Skin of body (tissue), 1 donor: ENCODE measurements at regions not wholly inside any gene's neighbourhood (a gene's known extent, or its start where the extent isn't known, plus 50 kb on each side); places are given as distances from the start of the nearest gene placed in this dataset.

Experiments used
- DNase-seq: peaks from one replicate; lab custom pipeline; 2025; lab: John Stamatoyannopoulos, UW

DNA sequence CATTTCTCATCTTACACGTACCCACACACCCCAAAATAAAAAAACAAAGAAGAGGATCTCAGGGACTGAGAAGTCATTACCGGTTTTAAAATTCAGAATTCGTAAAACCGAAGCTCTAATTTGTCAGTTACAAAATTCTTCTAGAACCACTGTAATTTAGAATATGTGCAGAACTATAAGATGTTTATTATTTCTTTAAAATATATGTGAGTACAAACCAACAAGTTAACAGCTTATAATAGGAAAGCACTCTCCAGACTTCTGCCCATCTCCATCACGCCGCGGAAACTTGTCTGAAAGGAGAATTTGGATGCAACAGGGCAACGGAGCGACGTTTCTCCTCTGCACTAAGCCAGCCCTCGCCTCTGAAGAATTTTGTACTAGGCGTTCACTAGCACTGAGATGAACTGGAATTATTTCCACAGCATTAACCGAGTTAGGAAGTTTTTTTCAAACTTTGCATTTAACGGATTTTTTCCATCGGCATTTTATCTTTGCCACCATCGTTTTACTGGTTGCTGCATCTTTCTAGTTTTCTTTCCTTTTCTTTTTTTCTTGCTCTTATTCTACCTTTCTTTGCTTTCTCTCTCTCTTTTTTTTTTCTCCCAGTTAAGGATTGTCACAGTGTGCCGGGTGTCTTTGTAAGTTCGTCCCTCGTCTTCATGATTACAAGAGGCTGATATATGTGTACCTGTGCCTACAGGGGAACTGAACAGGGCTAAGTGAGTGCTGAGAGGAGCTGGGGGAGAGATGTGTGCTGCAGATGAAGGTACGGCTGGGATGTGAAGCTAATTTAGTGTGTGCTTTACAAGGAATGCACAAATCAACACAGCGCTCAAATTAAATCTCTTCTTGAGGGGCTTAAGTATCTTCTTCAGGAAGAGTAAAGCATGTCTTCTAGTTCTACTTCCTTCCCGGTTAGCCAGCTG is 295.9 kb upstream of the NFE2L3 start:
- DNase-seq = peak; percentile 31

DNA sequence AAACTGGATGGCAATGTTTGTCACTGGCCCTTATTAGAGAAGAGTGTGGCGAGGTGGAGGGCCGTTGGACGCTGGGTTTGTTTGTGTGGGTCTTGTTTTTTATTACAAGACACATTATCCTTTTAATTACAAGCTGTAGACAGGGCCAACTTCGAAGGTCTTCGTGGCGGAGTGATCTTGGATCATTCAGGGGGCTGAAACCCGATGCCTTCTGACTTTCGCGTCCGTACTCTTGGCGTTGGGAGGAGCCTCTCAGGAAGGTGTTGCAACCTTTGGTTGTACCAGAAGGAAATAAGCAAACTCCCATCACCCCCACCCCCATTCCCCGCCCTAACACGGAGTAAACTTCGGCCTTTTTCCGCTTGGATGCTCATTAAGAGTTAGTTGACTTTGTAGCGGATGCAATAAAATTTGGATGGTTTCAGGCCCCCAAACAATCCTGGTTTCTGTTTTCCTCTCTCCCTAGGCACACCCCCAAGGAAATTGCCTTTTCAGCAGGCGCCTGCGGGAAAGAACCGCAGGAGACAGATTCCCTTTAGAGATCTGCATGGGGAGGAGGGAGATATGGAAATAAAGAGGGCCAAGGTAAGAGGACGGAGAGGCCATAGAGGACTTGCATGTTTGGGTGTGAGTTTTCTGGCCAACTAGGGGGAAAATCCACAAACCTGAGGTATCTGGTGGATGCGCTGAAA is 294.5 kb upstream of the NFE2L3 start:
- peak; percentile 92 for DNase-seq

DNA sequence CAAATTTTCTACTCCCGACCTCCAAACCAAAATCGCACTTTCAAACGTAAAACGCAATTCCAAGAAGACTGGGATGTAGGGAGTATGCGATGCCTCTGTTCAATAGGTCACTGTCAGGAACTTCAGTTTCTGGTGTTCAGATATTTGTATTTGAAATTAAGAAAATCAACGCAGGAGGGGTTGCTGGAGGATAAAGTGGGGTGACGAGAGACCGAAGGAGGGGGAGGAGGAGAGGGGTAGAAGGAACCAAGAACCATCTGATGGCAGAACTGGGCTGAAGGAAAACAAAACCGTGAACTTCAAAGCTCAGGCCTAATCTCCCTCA is 293.8 kb upstream of the NFE2L3 start:
- DNase-seq = no peak

DNA sequence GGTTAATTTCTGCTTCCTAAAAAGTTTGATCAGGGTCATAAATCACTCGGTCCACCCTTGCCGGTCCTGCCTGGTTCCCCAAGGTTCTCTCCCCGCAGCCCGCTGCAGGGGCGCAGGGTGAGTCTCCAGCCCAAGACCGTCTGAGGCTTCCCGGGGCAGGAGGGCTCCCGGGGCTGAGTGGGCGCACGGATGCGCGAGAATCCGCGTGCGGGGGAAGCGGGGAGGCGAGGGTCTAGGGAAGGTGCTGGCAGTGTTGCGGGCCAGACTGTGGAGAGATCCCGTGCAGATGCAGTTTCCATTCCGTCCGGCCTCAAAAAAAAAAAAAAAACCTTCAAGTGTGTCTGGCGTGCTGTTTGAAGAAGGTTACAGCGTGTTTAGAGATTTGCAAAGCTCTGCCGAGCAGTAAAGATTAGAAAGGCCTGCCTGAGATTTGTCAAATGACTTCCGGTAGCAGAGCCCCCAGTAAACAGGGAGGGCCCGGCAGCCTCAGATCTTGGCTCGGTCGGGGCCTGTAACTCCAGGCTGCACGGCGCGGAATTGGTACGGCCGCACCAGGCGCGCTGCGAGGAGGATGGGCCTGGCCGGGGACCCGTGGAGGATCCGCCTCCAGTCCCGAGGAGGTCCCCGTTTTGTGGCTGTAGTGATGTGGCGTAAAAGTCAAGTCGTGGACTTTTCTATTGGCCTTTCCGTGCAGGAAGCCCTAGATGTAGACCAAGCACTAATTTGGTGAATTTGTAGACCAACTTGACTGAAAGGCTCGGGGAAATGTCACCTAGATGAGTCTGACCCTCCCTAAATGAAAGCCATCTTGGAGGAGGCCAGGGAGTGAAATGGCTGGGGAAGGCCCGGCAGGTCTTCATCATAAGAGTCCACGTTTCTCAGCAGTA is 293.2 kb upstream of the NFE2L3 start:
- DNase-seq = no peak

DNA sequence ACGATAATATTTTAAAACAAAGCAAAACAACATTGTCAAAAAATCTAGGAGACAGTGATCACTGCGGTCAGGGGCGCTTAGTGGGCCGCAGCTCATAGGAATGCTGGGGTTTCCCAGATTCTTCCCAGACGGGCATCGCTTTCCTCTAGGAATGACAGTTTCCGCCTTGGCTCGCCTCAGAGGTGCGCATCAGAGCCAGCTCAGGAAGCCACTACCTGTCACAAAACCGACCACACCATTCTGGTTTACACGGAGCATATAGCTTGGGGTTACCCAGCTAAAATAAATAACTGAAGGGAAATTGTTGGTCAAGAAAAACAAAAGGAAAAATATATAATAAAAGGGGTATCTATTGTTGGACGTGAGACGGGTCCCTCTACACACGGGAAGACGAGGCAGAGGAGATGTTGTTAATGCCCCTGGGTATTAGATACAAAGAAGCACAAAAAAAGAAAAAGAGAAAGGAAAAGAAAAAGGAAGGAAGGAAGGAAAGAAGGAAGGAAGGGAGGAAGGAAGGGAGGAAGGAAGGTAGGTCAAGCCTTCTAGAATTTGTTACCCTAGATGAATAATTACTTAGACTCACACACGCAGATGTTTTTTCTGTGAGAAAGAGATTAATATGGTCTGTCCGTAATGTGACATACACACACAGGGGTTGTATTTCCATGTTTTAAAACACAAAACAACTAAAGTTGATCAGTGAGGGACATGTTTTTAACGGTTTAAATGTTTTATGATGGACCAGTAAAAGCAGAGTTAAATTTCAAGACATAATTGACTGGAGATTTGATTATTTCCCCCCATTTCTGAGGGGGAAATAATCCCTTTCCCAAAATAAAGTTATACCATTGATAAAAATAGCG is 292.4 kb upstream of the NFE2L3 start:
- DNase-seq = no peak

DNA sequence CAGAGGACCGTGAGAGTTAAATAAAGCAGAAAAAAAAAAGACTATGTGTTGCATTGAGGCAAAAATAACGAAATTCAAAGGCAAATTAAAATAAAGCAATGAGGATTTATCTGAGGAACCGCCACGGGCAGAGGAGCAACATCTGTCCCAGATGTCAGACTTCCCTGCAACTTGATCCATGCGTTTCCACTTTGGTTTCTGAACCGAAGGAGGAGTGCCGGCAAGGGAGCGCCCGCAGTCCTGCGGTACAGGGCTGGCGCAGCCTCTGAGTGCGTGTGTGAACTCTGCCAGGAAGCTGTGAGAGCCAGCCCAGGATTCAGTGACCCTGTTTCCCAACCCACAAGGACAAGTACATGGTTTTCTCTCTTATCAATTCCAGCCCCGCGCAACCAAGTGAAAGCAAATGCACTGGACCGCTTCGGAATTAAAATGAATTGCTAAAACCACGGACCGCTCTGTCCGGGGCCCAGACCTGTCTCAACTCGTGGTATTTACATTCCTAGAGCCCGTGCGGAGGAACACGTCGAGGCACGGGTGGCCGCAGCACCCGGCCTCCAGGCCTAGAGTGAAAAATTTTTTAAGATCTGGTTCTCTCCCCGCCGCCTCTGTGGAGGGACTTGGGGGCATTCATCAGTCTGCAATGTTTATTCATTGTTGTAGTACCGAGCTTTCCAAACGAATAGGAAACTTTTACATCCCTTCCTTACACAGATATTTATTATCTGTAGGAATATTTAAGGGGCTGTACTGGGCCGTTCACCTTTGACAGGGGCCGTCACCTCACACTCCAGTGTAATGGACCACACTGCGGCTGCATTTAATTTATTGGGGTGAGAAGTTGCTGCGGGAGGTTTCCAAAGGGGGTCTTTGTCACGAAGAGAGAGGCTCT is 291.5 kb upstream of the NFE2L3 start:
- DNase-seq = peak; percentile 43

DNA sequence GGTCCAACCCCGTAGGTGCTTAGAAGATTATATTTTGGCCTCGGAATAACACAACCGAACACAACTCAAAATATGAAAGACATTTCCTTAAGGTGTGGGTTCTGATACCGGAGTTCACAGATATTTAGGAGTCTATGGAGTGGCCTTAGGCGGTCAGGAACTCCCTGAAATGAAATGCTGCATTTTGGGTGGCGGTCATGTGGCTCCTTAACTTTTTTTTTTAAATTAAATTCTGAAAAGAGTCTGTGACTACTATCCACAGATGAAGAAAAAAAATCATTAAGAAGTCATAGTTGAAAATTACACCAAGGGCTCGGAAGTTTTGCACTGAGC is 290.9 kb upstream of the NFE2L3 start:
- DNase-seq = no peak

DNA sequence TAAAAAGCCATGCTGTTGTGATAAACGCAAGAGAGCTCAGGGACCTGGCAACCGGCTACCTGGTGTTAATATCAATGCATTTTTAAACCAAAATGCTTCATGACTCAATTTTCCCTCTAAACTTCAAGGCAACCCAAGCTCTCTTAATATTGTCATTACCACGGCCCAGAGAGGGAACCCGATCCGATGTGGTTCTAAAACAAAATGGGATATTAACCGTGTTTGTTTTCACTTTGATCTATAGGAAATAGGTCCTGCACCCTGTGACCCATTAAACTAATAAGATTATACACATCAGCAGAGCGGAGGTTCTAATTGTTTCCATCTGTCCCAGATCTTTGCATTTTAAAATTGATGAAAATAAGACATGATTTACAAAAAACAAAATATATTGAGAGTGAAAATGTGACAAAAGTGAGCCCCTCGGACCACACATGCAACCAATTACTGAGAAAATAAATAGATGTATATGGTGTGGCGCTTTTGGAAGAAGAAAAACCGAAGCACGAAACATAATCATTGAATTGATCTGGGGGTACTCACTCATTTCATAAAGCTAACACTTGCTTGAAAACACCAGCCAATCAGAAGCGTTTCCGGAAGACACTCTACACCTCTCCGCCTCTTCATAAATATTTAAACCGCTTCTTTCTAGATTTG is 290.3 kb upstream of the NFE2L3 start:
- peak; percentile 84 for DNase-seq

DNA sequence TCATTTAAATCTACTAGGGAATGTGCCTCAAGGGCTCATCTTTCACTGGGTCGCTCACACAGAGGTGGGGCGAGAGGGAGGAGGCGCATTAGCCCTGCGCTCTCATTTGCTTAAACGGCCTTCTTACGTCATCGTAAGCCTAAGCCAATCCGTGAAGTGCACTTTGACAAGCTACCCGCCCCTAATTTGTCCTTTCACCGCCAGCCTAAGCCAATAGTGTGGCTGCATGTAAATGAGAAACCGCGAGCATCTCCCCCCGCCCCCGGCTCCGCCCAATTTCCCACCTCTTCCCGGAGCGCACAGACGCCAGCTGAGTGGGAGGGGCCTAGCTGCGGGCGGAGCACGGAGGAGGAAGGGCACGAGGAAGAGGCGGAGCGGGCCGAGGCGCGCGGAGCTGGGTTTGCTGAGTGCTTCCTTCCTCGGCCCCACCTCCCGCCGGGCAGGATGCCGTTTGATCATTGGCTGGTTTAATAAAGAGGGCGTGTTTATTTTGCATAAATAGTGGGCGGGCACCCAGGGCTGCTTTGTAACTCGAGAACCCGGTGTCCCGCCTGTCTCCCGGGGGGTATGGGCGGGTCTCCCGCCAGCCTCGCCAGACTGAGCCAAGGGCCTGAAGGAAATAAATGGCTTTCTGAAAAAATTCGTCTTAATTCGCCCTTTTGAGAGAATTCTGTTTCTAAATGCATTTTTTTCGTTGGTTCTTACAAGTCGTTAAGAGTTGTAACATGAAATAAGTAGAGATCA is 289.6 kb upstream of the NFE2L3 start:
- DNase-seq = peak; percentile 100

DNA sequence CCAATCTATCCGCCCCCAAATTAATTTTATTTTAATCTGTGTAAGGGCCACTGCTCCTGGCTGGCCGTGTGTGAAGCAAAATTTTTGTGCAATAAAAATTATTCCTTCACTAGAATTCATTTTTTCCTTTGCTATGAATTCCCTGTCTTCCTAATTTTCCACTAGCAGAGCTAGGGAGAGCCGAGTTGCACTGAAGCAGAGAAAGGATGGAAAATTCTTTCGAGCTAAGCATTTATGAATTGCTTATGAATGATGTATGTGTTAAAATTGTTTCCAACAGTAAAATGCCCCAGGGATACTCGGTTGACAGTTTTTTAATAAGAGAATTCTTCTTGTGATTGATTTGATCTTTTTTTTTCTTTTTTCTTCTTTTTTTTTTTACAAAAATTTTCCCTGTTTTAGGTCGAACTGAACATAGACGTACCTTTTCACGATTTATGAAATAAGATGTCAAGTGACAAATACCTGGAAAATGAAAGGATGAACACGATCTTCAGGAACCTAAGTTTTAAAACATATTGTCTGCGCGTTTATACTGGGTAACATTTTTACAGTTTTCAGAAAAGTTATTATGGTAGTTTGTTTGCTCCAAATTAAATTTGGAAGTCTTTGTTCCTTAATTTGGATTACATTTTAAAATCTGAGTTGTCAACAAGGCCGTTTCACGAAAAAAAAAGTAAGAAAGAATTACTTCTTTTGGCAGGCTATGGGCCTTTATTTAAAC is 288.8 kb upstream of the NFE2L3 start:
- DNase-seq = no peak

DNA sequence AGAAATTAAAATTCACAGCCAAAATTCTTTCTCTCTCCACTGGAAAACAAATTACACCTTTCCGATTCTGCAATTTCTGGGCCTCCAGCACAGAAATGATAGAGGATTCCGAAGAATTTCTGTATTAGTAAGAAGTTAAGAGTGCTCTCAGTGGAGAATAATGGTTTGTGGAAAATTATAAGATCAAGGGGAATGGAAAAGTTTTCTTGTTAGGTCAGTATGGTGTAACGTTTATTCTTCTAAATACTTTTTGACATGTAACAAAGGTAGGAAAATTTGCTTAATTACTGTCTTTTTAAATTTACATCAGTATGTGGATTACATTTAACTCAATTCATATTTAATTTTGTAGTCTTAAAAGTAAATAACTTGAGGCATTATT is 288.3 kb upstream of the NFE2L3 start:
- no peak for DNase-seq

DNA sequence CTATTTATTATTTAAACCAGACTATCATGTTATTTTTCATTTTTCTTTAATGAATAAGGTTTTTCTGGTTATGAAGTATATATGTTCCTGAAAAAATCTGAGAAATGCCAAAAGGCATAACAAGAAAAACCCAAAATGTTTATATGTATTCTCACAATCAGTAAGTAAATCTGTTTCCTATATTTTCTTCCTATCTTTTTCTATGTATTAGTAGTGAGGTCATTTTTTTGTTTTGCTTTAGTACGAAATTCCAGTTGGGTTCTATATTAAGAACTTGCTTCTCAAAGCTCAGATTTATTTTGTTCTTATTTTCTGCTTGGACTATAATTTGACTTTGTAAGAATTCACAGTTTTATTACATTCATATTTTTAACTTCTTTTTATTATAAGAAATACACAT is 287.5 kb upstream of the NFE2L3 start:
- no peak for DNase-seq

DNA sequence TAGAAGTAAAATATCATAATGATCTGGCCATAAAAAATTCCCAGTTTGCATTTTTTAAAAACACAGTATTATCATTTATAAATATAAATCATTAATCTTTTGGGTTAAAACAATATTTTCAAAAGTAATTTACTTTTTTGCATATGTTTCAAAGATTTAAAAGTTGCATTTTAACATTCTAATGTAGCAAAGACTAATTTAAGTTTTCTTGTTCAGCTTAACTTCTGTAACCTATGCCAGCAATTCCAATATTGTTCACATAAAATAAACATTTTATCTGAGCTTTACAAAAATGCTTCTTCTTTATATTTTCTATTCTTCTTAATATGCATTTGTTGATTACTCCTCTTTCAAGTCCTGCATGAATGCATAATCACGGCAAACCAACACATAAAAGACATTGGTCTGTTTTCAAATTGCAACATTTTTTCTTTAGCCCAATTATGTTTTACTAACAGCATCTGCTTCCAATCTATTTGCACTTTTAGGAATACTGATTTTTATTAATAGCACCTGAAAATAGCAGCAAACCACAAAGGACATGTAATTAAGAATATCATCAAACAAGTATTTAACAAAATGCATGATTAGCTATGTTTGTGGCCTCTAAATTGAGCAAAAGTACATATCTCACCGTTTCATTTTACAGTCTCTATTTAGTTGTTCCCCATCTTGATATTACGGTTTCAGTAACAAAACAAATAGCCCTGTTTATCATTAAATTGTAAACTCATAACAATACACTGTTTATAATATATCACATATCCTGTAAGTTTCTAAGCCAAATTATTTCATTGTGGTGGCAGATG is 286.9 kb upstream of the NFE2L3 start:
- no peak for DNase-seq

DNA sequence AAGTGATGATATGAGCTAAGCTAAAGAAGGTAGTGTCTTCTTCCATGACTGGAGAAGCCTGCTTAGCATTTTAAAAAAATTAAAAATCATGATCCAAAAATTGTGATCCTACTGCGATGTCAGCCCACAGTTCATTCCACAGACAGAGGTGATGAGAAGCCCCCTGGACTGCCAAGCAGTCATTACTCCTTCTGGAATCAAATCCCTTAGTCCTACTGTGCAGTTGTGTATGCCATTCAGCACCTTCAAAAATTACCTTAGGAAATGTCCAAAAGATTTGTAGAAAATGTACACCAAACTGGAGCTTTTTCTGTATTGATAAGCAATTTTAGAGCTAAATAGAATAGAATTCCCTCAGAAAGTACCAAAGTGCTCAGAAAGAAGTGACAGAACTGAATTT is 283.5 kb upstream of the NFE2L3 start:
- DNase-seq = no peak

DNA sequence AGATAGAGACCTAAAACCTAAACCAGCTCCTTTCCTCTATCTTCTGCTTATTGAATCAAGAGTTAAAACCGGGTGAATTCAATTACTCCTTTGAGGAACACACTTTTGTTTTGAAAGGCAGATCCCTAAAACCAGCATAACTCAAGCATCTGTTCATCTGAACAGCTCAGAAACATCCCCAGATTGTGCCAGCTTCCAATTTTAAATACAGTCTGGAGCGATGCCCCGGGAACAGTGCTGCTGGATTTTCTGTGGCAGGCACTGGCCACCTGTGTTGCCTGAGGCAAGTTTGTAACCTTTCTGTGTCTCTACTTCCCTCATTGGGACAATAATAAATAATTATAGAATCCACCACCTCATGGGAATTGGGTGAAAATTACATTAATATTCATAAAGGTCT is 281.4 kb upstream of the NFE2L3 start:
- peak; percentile 17 for DNase-seq

DNA sequence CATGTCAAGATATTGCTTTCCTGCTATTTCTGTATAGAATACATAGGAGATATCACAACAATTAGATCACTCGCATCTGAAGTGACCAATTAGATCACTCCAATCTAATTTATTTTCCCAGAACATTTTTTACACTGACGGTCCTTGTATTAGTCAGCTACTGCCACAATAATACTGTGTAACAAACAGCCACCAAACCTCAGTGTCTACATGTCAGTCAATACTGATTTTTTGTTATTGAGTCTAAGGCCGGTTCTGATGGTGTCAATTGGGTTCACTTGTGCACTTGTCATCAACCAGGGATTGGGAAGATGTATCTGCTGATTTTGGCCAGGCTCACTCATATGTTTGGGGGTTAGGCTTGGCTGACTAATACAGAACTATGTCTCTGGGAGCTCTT is 275.9 kb upstream of the NFE2L3 start:
- no peak for DNase-seq
